DMS79 treated with DMSO at 0.1 percent for 48 hours (cell line): ENCODE measurements at regions not wholly inside any gene's neighbourhood (a gene's known extent, or its start where the extent isn't known, plus 50 kb on each side); places are given as distances from the start of the nearest gene placed in this dataset.

ENCODE experiments used
- DNase-seq: peaks from one replicate; lab custom pipeline; 2025; lab: John Stamatoyannopoulos, UW

- no peak for DNase-seq
Measured at GRCh38 chr18:40642692-40643229, 1312.3 kb upstream of the PIK3C3 start.

GRCh38 chr18:40631319-40631718 lies 1323.7 kb upstream of the PIK3C3 start:
- no peak for DNase-seq

GRCh38 chr18:40630496-40630895 lies 1324.5 kb upstream of the PIK3C3 start:
- DNase-seq: no peak

GRCh38 chr18:40624959-40625358 lies 1330.1 kb upstream of the PIK3C3 start:
- DNase-seq: no peak

- no peak for DNase-seq
Measured at GRCh38 chr18:40613721-40614120, 1341.3 kb upstream of the PIK3C3 start.

GRCh38 chr18:40612356-40612755 lies 1342.7 kb upstream of the PIK3C3 start:
- DNase-seq: no peak

GRCh38 chr18:40608226-40608625 lies 1346.8 kb upstream of the PIK3C3 start:
- no peak for DNase-seq

- no peak for DNase-seq
Measured at GRCh38 chr18:40607542-40608148, 1347.4 kb upstream of the PIK3C3 start.

GRCh38 chr18:40606996-40607395 lies 1348.0 kb upstream of the PIK3C3 start:
- no peak for DNase-seq

- DNase-seq: no peak
Measured at GRCh38 chr18:40583671-40584070, 1371.4 kb upstream of the PIK3C3 start.

GRCh38 chr18:40582105-40582504 lies 1372.9 kb upstream of the PIK3C3 start:
- no peak for DNase-seq

GRCh38 chr18:40577981-40578365 lies 1377.1 kb upstream of the PIK3C3 start:
- no peak for DNase-seq

- DNase-seq: no peak
Measured at GRCh38 chr18:40577239-40577980, 1377.6 kb upstream of the PIK3C3 start.

GRCh38 chr18:40576507-40577115 lies 1378.4 kb upstream of the PIK3C3 start:
- no peak for DNase-seq

- no peak for DNase-seq
Measured at GRCh38 chr18:40570615-40571014, 1384.4 kb upstream of the PIK3C3 start.

- DNase-seq: no peak
Measured at GRCh38 chr18:40569605-40570004, 1385.4 kb upstream of the PIK3C3 start.

GRCh38 chr18:40566510-40566844 lies 1388.6 kb upstream of the PIK3C3 start:
- no peak for DNase-seq

- DNase-seq: no peak
Measured at GRCh38 chr18:40565805-40566509, 1389.1 kb upstream of the PIK3C3 start.

GRCh38 chr18:40559556-40559955 lies 1395.5 kb upstream of the PIK3C3 start:
- no peak for DNase-seq

- DNase-seq: no peak
Measured at GRCh38 chr18:40558706-40559392, 1396.2 kb upstream of the PIK3C3 start.

- DNase-seq: no peak
Measured at GRCh38 chr18:40555914-40556313, 1399.1 kb upstream of the PIK3C3 start.

GRCh38 chr18:40553029-40553428 lies 1402.0 kb upstream of the PIK3C3 start:
- DNase-seq: no peak
